ENCODE measurements at regions not wholly inside any gene's neighbourhood (a gene's known extent, or its start where the extent isn't known, plus 50 kb on each side); places are given as distances from the start of the nearest gene placed in this dataset.
"Not testable (repeated sequence)": the region's sequence is repeated elsewhere in the genome, so short reads cannot be mapped to it uniquely, and the experiment has no call there.

- DNase-seq (ENCODE audit: low read depth in 2 of 2): no peak
These were observed 435.9 kb downstream of the DCDC2C start for GRCh38 chr2:4139316-4139715.

- DNase-seq (ENCODE audit: low read depth in 2 of 2): no peak
These were observed 436.4 kb downstream of the DCDC2C start for GRCh38 chr2:4139731-4140130.

- DNase-seq (ENCODE audit: low read depth in 2 of 2): no peak
These were observed 437.1 kb downstream of the DCDC2C start for GRCh38 chr2:4140281-4140970.

GRCh38 chr2:4144731-4145130 lies 441.4 kb downstream of the DCDC2C start:
- no peak for DNase-seq (ENCODE audit: low read depth in 2 of 2)

- DNase-seq (ENCODE audit: low read depth in 2 of 2): no peak
These were observed 448.1 kb downstream of the DCDC2C start for GRCh38 chr2:4151521-4151920.

GRCh38 chr2:4152051-4152450 lies 448.7 kb downstream of the DCDC2C start:
- no peak for DNase-seq (ENCODE audit: low read depth in 2 of 2)

- DNase-seq (ENCODE audit: low read depth in 2 of 2): no peak
These were observed 465.5 kb downstream of the DCDC2C start for GRCh38 chr2:4168834-4169233.

GRCh38 chr2:4174796-4175195 lies 471.4 kb downstream of the DCDC2C start:
- DNase-seq (ENCODE audit: low read depth in 2 of 2): no peak

GRCh38 chr2:4175343-4175742 lies 472.0 kb downstream of the DCDC2C start:
- DNase-seq (ENCODE audit: low read depth in 2 of 2): no peak

GRCh38 chr2:4180631-4181030 lies 477.3 kb downstream of the DCDC2C start:
- no peak for DNase-seq (ENCODE audit: low read depth in 2 of 2)

GRCh38 chr2:4181062-4181461 lies 477.7 kb downstream of the DCDC2C start:
- DNase-seq (ENCODE audit: low read depth in 2 of 2): no peak

GRCh38 chr2:4188561-4188960 lies 485.2 kb downstream of the DCDC2C start:
- DNase-seq (ENCODE audit: low read depth in 2 of 2): no peak

- no peak for DNase-seq (ENCODE audit: low read depth in 2 of 2)
These were observed 487.2 kb downstream of the DCDC2C start for GRCh38 chr2:4190548-4190947.

- DNase-seq (ENCODE audit: low read depth in 2 of 2): no peak
These were observed 488.7 kb downstream of the DCDC2C start for GRCh38 chr2:4192119-4192518.

GRCh38 chr2:4214444-4215205 lies 511.2 kb downstream of the DCDC2C start:
- DNase-seq (ENCODE audit: low read depth in 2 of 2): no peak

- no peak for DNase-seq (ENCODE audit: low read depth in 2 of 2)
These were observed 514.4 kb downstream of the DCDC2C start for GRCh38 chr2:4217737-4218136.

GRCh38 chr2:4219101-4219500 lies 515.7 kb downstream of the DCDC2C start:
- DNase-seq (ENCODE audit: low read depth in 2 of 2): no peak

- no peak for DNase-seq (ENCODE audit: low read depth in 2 of 2)
These were observed 516.2 kb downstream of the DCDC2C start for GRCh38 chr2:4219571-4219970.

GRCh38 chr2:4221434-4221833 lies 518.1 kb downstream of the DCDC2C start:
- DNase-seq (ENCODE audit: low read depth in 2 of 2): no peak

- no peak for DNase-seq (ENCODE audit: low read depth in 2 of 2)
These were observed 518.5 kb downstream of the DCDC2C start for GRCh38 chr2:4221845-4222244.

- not testable (repeated sequence) for DNase-seq (ENCODE audit: low read depth in 2 of 2)
These were observed 541.0 kb downstream of the DCDC2C start for GRCh38 chr2:4244422-4244821.

GRCh38 chr2:4246364-4247131 lies 543.2 kb downstream of the DCDC2C start:
- no peak for DNase-seq (ENCODE audit: low read depth in 2 of 2)

GRCh38 chr2:4247791-4248190 lies 544.4 kb downstream of the DCDC2C start:
- no peak for DNase-seq (ENCODE audit: low read depth in 2 of 2)
